ENCODE measurements at regions not wholly inside any gene's neighbourhood (a gene's known extent, or its start where the extent isn't known, plus 50 kb on each side); places are given as distances from the start of the nearest gene placed in this dataset.
A peak's percentile ranks its signal among the peaks of the same experiment; 100 is the strongest.
"Not testable (repeated sequence)": the region's sequence is repeated elsewhere in the genome, so short reads cannot be mapped to it uniquely, and the experiment has no call there.

DNA sequence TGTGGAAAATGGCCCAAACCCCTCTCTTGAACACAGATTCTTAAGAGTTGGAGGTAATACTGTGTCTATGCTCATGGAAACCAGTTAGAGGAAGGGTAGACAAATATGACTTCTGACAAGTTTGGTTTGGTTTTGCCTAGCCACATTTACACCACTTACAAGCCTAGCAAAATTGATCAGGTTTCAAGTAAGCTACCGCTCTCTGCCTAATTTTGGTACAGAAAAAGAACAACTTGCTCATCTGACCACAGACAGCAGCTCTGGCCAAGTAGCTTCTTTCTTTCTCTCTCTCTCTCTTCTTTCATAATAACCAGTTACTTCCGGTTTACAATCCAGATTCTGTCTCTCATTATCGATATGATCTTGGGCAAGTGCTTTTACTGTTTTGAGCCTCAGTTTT, 260.0 kb downstream of the GLUD2 start:
- no peak for DNase-seq

DNA sequence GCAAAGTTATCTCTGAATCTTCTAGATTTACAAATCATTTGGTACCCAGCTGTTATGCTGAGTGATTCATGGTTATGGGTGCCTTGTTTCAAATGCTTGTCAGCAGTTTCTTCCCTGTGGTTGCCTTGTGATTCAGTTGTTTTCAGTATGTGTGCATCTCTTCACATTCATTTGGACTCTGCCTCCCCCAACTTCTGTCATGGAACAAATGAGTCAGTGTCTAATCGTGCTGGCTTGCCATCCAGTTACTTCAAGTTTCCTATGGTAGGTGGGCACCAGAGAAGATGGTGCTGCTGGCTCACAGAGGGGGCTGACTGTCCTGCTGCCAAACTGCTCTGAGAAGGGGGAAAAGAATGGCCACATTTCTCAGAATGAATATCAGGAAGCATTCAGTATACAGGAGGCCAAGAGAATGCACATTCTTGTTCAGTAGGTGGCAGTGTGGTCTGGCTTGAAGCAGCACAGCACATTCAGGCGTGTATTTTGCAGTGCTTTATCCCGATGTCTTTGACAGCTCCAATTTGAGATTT, 260.9 kb downstream of the GLUD2 start:
- DNase-seq: peak; percentile 31

DNA sequence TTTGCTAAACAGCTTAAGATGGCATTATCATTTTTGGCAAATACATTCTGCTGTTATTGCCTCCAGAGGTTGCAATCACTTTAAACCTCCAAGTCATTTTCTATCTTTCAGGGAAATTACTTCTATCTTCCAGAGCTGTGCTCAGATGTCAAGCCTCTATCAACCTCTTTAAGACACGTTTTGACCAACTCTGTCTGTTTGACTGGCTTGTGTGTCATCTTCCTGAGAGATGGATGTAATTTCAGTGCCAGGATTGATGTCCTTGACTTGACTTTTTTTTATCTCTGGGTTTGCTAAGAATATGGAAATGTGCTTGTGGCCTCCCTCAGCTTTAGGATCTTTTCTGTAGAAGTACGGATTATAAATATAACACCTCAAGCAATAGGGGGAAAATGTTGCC, 263.4 kb downstream of the GLUD2 start:
- no peak for DNase-seq

DNA sequence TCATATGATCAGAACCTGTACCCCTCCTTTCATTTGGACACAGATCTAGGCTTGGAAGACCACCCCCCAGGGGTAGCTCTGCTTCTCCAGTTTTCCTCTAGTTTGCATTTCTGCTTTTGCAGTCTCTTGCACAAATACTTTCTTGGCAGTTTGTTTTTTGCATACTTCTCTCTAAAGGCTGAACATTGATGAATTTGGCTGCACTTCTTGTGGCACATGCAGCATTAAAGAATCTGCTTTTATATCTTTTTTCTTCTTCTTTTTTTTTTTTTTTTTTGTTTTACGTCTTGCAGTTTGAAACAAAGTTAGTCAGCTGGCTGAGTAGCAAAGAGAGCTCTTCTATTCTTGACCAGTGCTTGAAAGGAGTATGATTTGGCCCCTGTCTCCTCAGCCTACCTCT, 273.0 kb downstream of the GLUD2 start:
- no peak for DNase-seq

DNA sequence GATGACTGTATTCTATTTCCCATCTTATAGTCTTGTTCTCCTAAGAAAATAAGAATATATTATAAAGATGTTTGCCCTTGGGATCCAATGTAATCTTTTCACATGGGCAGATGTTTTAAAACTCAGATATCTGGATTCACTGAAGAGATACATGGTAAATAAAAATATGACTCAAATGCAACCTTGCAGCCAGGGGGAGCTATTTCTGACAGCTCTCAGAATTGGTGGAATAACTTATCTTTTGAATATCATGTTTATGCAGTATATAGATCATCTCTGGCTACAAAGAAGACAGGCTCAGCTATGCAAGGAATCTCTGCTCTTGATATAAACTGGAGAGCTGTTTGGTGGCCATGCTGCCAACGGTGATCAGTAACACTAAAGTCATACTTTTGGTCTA, 274.7 kb downstream of the GLUD2 start:
- DNase-seq: no peak

DNA sequence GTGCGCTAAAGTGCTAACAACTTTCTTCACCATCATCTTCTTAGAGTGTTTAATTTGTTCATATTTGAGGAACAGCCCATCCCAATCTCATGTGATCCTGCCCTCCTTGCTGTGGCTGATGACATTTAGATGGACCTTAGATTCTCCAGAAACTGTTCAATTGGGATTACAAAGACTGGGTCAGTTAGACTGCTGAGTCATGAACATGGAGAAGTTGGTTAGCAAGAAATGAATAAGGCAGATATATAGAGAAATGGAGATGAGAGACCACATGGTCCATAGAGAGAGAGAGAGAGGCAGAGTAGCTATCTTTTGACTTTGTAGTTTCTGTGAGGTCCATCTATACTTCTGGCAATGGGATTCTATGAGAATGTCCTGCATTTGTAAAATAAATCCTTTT, 275.9 kb downstream of the GLUD2 start:
- DNase-seq: no peak

DNA sequence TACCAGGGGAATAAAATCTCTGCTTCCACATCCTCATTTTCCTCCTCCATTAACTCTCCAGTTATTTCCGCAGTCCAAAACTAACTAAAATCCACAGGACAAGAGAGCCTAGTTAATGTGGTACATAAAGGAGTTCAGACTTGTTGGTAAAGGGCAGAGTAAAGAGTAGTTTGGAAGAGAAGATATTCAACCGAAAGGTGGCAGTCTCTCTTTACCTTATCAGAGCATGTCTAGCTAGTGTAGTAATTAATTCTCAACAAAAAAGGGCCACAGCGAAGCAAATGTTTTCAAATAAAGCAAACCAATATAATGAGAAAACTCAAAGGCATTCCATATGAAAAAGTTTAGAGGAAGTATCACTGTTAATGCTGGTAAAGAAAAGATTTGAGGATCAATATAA, 286.5 kb downstream of the GLUD2 start:
- DNase-seq: no peak

DNA sequence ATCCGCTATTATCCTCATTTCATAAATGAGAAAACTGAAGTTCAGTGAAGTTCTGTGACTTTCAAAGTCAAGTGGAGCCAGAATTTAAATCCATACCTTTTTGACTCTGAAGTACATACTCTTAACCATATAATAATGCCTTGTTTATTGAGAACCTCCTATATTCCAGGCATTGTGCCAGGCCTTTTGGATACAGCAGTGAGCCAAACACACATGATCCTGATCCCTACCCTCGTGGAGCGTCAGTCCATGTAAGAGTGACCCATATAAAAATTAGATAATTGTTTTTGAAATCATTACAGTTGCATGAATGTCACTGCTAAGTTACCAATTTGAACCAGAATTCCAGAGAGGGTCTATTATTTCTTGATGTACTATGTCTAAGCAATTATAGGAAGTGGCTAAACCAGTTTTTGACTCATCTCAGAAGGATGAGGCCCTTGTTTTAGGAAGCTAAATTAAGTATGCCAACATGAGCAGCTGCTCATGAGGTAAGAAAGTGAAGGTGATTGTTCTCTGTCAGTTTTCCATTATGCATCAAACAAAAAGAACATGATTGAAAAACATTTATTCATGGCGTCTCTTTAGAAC, 289.5 kb downstream of the GLUD2 start:
- peak; percentile 59 for DNase-seq

DNA sequence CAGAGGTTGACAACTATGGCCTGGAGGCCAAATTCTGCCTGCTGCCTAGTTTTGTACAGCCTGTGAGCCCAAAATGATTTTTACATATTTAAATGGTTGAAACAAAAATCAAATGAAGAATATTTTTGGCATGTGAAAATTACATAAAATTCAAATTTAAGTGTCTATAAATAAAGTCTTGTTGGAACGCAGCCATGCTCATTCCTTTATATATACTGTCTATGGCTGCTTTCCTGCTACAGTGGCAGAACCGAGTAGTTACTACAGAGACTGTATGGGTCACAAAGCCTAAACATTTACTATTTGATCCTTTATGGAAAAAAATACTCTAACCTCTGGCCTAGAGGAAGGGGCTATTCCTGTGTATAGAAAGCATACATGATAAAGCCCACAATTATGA, 290.4 kb downstream of the GLUD2 start:
- no peak for DNase-seq

DNA sequence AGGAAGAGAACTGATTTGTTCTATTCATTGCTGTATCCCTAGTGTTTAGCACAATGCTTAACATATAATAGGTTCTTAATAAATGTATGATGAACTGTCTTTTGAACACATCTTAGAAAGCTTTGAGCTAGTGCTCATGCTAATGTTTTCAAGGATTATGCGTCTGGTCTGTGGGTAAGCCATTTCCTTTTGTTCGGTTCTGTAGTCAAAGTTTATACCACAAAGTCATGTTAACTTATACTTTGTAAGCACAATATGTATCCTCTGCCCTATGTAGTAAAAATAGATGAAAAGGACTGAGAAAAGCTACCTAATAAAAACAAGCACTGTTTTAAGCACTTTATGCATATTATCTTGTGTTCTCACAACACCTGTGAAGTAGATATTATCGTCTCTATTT, 301.9 kb downstream of the GLUD2 start:
- DNase-seq: no peak

DNA sequence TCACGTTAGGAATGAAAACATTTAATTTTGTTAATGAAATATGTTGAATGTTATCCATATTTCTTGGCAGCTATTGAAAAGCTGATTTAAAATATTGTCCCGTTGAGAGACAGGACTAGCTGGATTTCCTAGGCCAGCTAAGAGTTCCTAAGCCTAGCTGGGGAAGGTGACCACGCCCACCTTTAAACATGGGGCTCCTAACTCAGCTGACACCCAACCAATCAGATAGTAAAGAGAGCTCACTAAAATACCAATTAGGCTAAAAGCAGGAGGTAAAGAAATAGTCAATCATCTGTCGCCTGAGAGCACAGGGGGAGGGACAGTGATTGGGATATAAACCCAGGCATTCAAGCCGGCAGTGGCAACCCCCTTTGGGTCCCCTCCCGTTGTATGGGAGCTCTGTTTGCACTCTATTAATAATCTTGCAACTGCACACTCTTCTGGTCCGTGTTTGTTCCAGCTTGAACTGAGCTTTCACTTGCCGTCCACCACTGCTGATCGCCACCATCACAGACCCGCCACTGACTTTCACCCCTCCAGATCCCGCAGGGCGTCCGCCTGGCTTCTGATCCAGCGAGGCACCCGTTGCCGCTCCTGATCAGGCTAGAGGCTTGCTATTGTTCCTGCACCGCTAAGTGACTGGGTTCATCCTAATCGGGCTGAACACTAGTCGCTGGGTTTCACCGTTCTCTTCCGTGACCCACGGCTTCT, 308.9 kb downstream of the GLUD2 start:
- DNase-seq: peak; percentile 80

DNA sequence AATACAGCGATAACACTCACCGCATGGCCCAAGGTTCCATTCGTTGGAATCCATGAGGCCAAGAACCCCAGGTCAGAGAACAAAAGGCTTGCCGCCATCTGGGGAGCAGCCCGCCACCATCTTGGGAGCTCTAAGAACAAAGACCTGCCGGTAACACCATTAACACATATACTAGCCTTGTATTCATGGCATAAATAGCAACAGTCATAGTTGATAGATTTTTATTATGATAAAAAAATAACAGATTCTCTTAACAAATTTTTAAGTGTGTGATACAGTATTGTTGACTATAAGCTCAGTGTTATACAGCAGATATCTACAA, 309.4 kb downstream of the GLUD2 start:
- peak; percentile 38 for DNase-seq

DNA sequence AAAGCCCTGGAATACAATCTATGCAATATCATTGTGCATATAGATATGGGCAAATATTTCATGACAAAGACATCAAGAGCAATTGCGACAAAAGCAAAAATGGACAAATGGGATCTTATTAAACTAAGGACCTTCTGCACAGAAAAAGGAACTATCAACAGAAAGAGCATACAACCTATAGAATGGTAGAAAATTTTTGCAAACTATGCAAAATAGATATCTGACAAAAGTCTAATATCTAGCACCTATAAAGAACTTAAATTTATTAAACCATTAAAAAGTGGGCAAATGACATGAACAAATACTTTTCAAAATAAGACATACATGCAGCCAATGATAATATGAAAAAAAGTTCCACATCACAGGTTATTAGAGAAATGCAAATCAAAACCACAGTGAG, 312.9 kb downstream of the GLUD2 start:
- no peak for DNase-seq

DNA sequence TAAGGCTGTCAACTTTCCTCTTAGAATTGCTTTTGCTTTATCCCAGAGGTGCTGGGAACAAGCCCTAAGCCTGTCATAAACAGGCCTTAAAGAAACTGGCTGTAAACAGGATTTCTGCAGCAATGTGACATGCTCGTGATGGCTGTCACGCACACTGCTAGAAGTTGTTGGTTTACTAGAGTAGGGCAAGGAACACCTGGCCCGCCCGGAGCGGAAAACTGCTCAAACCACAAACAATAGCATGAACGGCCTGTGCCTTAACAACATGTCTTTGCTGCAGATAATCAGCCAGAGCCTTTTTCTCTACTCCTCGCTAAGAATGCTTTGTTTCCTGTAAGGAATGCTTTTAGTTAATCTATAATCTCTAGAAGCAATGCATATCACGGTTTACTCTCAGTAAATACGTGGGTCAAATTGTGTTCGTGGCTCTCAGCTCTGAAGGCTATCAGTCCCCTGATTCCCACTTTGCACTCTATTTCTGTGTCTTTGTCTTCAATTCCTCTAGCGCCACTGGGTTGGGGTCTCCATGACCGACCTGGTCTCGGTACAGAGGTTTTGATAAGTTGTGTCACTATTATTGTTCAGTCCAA, 318.3 kb downstream of the GLUD2 start:
- DNase-seq: peak; percentile 1

DNA sequence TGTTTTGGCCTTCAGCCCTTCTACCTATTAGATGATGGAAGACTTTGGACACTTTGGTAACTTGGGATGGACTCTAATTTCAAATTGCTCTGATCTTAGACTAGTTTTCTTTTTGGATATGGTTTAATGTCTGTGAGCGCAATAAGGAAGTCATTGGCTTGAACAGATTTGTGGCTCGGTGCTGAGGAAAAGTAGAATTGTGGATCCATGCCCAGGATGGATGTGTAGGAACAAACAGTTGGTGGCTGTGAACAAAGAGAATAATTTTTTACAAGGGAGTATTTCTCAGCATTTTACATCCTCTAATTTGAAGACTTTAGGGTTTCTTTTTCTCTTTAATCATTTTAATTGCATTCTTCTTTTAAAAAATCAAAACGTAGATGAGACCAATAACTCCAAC, 327.1 kb downstream of the GLUD2 start:
- no peak for DNase-seq

DNA sequence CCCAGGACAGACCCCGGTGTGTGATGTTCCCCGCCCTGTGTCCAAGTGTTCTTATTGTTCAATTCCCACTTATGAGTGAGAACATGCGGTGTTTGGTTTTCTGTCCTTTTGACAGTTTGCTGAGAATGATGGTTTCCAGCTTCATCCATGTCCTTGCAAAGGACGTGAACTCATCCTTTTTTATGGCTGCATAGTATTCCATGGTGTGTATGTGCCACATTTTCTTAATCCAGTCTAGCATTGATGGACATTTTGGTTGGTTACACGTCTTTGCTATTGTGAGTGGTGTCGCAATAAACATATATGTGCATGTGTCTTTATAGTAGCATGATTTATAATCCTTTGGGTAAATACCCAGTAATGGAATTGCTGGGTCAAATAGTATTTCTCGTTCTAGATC, 334.5 kb downstream of the GLUD2 start:
- not testable (repeated sequence) for DNase-seq

DNA sequence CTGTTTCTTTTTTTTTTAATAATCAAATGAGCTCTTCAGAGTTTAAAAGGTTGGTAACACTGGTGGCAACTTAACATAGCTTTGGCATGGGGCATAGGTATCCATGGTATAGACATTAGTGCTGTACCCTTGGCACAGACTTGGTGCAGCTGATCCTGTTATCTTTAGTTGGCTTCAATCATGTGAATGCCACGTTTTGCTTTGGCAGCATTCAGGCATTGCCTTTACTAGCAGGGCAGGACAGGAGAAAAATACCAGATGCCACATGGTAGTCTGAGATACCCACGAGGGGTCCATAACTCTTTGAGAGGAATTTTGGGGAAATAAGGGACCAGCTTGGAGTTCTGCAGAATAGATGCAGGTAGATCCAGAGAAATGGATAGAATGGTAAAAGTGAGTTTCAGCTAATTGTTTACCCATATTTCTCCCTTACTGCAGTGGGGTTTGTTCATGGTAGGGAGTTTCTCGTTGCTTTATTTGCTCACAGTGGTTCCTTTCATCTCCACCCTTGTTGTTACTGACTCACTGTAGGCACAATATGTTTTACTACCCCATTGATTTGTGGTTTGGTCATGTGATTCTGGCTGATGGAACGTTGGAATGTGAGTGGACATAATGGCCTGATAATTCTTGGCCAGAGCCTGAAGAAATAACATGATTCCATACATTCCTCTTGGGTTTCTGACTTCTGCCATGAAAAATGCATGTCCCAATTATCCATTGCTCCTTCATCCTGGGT, 342.7 kb downstream of the GLUD2 start:
- no peak for DNase-seq

DNA sequence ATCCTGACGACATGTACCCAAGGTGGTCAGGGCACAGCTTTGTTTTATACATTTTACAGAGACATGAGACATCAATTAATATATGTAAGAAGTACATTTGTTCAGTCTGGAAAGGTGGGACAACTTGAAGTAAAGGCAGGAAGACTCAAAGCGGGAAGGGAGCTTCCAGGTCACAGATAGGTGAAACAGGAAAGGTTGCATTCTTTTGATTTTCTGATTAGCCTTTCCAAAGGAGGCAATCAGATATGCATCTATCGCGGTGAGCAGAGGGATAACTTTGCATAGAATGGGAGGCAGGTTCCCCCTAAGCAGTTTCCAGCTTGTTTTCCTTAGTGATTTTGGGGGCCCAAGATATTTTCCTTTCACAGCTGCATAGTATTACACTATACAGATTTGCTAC, 358.4 kb downstream of the GLUD2 start:
- DNase-seq: no peak

DNA sequence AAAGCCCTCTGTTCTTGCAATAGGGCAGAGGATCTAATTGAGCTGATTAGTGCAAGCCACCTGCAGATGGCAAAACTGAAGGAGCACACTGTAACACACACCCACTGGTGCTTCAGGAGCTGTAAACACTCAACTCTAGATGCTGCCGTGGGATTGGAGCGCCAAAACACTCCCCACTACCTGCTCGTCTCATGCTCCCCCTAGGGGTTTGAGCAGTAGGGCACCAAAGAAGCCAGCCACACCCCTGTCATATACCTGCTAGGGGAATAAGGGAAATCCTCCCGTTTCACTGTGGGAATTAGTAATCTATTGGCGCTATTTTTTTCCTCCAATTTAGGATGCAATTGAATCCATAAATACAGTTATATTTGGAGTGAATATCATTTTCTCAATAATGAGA, 360.2 kb downstream of the GLUD2 start:
- no peak for DNase-seq

DNA sequence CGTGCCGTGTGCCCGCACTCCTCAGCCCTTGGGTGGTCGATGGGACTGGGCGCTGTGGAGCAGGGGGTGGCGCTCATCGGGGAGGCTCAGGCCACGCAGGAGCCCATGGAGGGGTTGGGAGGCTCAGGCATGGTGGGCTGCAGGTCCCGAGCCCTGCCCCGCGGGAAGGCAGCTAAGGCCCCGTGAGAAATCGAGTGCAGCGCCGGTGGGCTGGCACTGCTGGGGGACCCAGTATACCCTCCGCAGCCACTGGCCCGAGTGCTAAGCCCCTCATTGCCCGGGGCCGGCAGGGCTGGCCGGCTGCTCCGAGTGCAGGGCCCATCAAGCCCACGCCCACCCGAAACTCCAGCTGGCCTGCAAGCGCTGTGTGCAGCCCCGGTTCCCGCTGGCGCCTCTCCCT, 384.1 kb downstream of the GLUD2 start:
- not testable (repeated sequence) for DNase-seq

DNA sequence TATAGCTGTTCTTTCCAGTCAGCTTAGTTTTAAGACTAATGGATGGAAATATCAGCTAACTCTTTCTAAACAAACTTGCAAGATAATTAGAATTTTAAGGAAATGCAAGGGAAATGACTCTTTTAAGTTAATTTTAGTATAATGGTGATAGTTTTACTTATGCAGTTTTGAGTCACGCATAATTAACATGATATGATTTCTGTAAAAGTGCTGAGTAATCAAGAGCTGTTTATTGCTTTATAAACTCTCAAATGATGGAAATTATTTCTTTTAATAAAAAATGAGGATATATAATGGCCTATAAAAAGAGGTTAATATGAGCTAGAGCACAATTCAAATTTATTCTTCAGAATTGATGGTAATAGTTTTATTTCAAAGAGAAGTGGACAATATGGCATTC, 385.9 kb downstream of the GLUD2 start:
- no peak for DNase-seq

DNA sequence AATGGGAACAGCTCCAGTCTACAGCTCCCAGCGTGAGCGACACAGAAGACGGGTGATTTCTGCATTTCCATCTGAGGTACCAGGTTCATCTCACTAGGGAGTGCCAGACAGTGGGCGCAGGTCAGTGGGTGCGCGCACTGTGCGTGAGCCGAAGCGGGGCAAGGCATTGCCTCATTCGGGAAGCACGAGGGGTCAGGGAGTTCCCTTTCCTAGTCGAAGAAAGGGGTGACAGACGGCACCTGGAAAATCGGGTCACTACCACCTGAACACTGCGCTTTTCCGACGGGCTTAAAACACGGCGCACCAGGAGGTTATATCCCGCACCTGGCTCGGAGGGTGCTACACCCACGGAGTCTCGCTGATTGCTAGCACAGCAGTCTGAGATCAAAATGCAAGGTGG, 390.3 kb downstream of the GLUD2 start:
- not testable (repeated sequence) for DNase-seq

DNA sequence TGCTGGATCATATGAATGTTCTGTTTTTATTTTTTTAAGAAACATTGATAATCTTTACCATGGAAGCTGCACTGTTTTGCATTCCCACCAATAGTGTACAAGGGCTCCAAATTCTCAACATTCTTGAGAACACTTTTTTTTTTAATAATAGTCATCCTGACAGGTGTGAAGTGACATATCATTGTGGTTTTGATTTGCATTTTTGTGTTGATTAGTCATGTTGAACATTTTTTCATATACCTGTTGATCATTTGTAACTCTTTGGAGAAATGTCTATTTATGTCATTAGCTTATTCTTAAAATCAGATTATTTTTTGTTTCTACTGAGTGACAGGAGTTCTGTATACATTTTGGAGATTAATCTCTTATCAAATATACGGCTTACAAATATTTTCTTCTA, 408.5 kb downstream of the GLUD2 start:
- no peak for DNase-seq

DNA sequence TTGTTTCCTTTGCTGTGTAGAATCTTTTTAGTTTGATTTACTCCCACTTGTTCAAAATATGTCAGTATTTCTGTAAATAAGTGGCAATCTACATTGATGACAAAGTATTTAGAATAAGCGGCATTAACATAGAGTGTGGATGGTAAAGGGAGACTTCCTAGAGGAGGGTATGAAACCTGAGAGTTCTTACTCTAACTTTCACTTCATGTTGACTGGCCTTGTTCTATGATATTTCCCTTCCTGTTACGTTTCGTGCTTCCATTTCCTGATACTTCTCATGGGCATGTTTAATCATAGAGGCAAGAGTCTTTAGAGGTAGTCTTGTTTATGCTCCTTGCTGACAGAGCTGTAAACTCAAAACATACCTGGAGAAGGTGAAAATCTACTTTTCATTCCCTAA, 408.9 kb downstream of the GLUD2 start:
- peak; percentile 6 for DNase-seq
